ENCODE measurements at regions not wholly inside any gene's neighbourhood (a gene's known extent, or its start where the extent isn't known, plus 50 kb on each side); places are given as distances from the start of the nearest gene placed in this dataset.
A peak's percentile ranks its signal among the peaks of the same experiment; 100 is the strongest.
"Not testable (repeated sequence)": the region's sequence is repeated elsewhere in the genome, so short reads cannot be mapped to it uniquely, and the experiment has no call there.

DNA sequence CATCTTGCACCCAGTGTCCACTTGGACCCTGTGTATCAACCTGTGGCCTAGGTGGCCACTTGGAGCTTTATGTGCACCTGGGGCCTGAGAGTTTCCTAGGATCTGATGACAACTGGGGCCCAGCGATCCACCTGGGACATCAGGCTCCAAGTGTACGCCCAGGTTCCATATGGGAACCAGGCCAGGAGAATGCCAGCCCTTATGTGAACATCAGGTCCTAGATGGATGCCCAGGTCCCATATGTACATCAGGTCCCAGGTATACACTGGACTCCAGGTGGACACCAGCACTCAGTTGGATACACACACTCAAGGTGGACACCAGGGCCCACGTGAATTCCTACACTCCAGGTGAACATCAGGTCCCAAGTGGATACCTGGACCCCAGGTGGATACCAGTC, 198.8 kb downstream of the POTEM start:
- H2AFZ ChIP-seq (ENCODE audit: low read depth, low read length); H3K9ac ChIP-seq (ENCODE audit: insufficient read depth in 1 of 2, low read depth in 2 of 2, low read length in 2 of 2); H3K9me1 ChIP-seq (ENCODE audit: control insufficient read depth, insufficient read depth, low read length); H3K36me3 ChIP-seq (ENCODE audit: control insufficient read depth, insufficient read depth, low read length); POLR2A ChIA-PET; H4K20me1 ChIP-seq (replicated peaks; ENCODE audit: control insufficient read depth, insufficient read depth, low read length); in situ Hi-C loops (cut with MboI); BruUV-seq (replicated peaks); H3K27ac ChIP-seq (ENCODE audit: extremely low read depth, low read depth, low read length); H3K4me2 ChIP-seq (ENCODE audit: insufficient read depth, low read length); H3K4me3 ChIP-seq; H3K27me3 ChIP-seq (ENCODE audit: control insufficient read depth in 2 of 2, insufficient read depth in 2 of 2, low read length in 2 of 2); FAIRE-seq; H3K79me2 ChIP-seq (ENCODE audit: control insufficient read depth, insufficient read depth, low read length); CTCF ChIA-PET (ENCODE audit: low intra/inter-chr PET ratio); ATAC-seq; DNase-seq (ENCODE audit: extremely low read depth in 1 of 4, low spot score in 3 of 4); H3K9me3 ChIP-seq (replicated peaks; ENCODE audit: control insufficient read depth, insufficient read depth, low read depth, low read length); intact Hi-C loops (cut with micrococcal nuclease); H3K4me1 ChIP-seq (replicated peaks in 1 of 2; ENCODE audit: control insufficient read depth in 2 of 2, insufficient read depth in 2 of 2, low read length in 2 of 2): not testable (repeated sequence)
- 7% methylated on average over 3 of the region's 3 CpGs for WGBS (ENCODE audit: insufficient coverage, low coverage, missing lambda C conversion rate)

DNA sequence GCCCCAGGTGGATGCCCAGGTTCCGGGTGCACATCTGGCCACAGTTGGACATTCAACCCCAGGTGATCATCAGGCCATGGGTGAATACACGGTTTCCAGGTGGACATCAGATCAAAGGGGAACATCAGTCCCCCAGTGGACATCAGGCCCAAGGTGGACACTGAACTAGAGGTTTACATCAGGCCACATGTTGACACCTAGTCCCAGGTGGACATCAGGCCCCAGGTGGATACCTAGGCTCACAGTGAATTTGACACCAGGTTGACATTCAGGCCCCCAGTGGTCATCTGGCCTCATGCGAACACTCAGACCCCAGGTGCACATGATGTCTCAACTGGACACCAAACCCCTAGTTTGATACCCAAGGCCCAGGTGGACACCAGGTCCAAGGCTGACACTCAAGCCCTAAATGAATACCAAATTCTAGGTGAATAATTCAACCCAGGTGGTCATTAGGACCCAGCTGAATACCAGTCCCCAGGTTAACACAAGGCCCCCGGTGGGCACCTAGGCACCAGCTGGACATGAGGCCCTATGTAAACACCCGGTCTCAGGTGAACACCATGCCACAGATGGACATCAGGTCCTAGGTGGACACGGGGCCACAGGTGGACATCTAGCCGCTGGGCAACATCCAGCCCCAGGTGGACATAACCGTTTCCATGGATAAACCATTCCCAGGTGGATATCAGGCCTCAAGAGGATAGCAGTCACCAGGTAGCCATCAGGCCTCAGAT, 200.4 kb downstream of the POTEM start:
- H3K36me3 ChIP-seq (ENCODE audit: control insufficient read depth, insufficient read depth, low read length); H3K9me3 ChIP-seq (replicated peaks; ENCODE audit: control insufficient read depth, insufficient read depth, low read depth, low read length); H3K4me1 ChIP-seq (replicated peaks in 1 of 2; ENCODE audit: control insufficient read depth in 2 of 2, insufficient read depth in 2 of 2, low read length in 2 of 2); POLR2A ChIA-PET; intact Hi-C loops (cut with micrococcal nuclease); DNase-seq (ENCODE audit: extremely low read depth in 1 of 4, low spot score in 3 of 4); H3K79me2 ChIP-seq (ENCODE audit: control insufficient read depth, insufficient read depth, low read length); H4K20me1 ChIP-seq (replicated peaks; ENCODE audit: control insufficient read depth, insufficient read depth, low read length); H3K4me3 ChIP-seq; H3K27me3 ChIP-seq (ENCODE audit: control insufficient read depth in 2 of 2, insufficient read depth in 2 of 2, low read length in 2 of 2); H3K9me1 ChIP-seq (ENCODE audit: control insufficient read depth, insufficient read depth, low read length); FAIRE-seq; in situ Hi-C loops (cut with MboI); H3K9ac ChIP-seq (ENCODE audit: insufficient read depth in 1 of 2, low read depth in 2 of 2, low read length in 2 of 2); H3K27ac ChIP-seq (ENCODE audit: extremely low read depth, low read depth, low read length); BruUV-seq (replicated peaks); H2AFZ ChIP-seq (ENCODE audit: low read depth, low read length); CTCF ChIA-PET (ENCODE audit: low intra/inter-chr PET ratio); ATAC-seq; H3K4me2 ChIP-seq (ENCODE audit: insufficient read depth, low read length): not testable (repeated sequence)
- 3% methylated on average over 8 of the region's 8 CpGs for WGBS (ENCODE audit: insufficient coverage, low coverage, missing lambda C conversion rate)

DNA sequence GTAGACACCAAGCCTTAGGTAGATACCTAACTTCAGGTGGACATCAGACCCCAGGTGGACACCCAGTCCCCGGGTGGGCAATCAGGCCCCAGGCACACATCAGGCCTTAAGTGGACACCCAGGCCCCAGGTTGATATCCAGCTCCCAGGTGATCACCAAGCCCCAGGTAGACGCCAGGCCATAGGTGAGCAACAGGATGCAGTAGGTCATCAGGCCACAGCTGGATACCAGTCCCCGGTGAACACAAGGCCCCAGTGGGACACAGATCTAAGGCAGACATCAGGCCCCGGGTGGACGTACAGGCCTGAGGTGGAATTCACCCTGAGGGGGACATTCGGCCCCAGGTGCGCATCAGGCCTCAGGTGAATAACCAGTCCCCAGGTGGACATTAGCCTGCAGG, 201.0 kb downstream of the POTEM start:
- H3K9me3 ChIP-seq (replicated peaks; ENCODE audit: control insufficient read depth, insufficient read depth, low read depth, low read length); H4K20me1 ChIP-seq (replicated peaks; ENCODE audit: control insufficient read depth, insufficient read depth, low read length); BruUV-seq (replicated peaks); H3K27me3 ChIP-seq (ENCODE audit: control insufficient read depth in 2 of 2, insufficient read depth in 2 of 2, low read length in 2 of 2); H3K4me1 ChIP-seq (replicated peaks in 1 of 2; ENCODE audit: control insufficient read depth in 2 of 2, insufficient read depth in 2 of 2, low read length in 2 of 2); H3K79me2 ChIP-seq (ENCODE audit: control insufficient read depth, insufficient read depth, low read length); FAIRE-seq; in situ Hi-C loops (cut with MboI); H2AFZ ChIP-seq (ENCODE audit: low read depth, low read length); DNase-seq (ENCODE audit: extremely low read depth in 1 of 4, low spot score in 3 of 4); H3K36me3 ChIP-seq (ENCODE audit: control insufficient read depth, insufficient read depth, low read length); POLR2A ChIA-PET; H3K9me1 ChIP-seq (ENCODE audit: control insufficient read depth, insufficient read depth, low read length); ATAC-seq; intact Hi-C loops (cut with micrococcal nuclease); H3K9ac ChIP-seq (ENCODE audit: insufficient read depth in 1 of 2, low read depth in 2 of 2, low read length in 2 of 2); CTCF ChIA-PET (ENCODE audit: low intra/inter-chr PET ratio); H3K4me3 ChIP-seq; H3K4me2 ChIP-seq (ENCODE audit: insufficient read depth, low read length); H3K27ac ChIP-seq (ENCODE audit: extremely low read depth, low read depth, low read length): not testable (repeated sequence)
- WGBS (ENCODE audit: insufficient coverage, low coverage, missing lambda C conversion rate), result 6% methylated on average over 7 of the region's 7 CpGs

DNA sequence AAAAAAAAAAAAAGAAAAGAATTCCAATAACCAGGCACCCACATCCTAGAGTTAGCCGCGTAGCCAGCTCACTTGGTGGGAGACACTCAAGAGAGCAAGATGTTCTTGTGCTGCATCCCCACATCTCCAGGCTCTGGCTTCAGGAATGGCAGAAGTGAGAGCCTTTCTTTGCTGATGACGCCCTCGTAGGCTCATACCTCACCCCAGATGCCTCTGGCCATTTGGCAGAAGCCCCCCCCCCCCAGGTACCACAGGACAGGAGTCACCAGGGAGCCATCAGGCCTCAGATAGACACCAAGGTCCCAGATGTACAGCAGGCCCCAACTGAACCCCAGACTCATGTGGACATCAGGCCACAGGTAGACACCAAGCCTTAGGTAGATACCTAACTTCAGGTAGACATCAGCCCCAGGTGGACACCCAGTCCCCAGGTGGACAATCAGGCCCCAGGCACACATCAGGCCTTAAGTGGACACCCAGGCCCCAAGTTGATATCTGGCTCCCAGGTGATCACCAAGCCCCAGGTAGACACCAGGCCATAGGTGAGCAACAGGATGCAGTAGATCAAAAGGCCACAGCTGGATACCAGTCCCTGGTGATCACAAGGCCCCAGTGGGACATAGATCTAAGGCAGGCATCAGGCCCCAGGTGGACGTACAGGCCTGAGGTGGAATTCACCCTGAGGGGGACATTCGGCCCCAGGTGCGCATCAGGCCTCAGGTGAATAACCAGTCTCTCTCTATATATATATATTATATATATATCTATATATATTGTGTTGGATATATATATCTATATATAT, 202.5 kb downstream of the POTEM start:
- ATAC-seq; BruUV-seq (replicated peaks); H3K79me2 ChIP-seq (ENCODE audit: control insufficient read depth, insufficient read depth, low read length); H3K9me3 ChIP-seq (replicated peaks; ENCODE audit: control insufficient read depth, insufficient read depth, low read depth, low read length); H4K20me1 ChIP-seq (replicated peaks; ENCODE audit: control insufficient read depth, insufficient read depth, low read length); H3K9ac ChIP-seq (ENCODE audit: insufficient read depth in 1 of 2, low read depth in 2 of 2, low read length in 2 of 2); POLR2A ChIA-PET; H3K4me2 ChIP-seq (ENCODE audit: insufficient read depth, low read length); H3K27ac ChIP-seq (ENCODE audit: extremely low read depth, low read depth, low read length); H3K4me3 ChIP-seq; H3K36me3 ChIP-seq (ENCODE audit: control insufficient read depth, insufficient read depth, low read length); FAIRE-seq; H2AFZ ChIP-seq (ENCODE audit: low read depth, low read length); in situ Hi-C loops (cut with MboI); H3K4me1 ChIP-seq (replicated peaks in 1 of 2; ENCODE audit: control insufficient read depth in 2 of 2, insufficient read depth in 2 of 2, low read length in 2 of 2); CTCF ChIA-PET (ENCODE audit: low intra/inter-chr PET ratio); H3K9me1 ChIP-seq (ENCODE audit: control insufficient read depth, insufficient read depth, low read length); intact Hi-C loops (cut with micrococcal nuclease); H3K27me3 ChIP-seq (ENCODE audit: control insufficient read depth in 2 of 2, insufficient read depth in 2 of 2, low read length in 2 of 2): not testable (repeated sequence)
- peak in 3 of 4 experiments; percentile 0 to 2 (median 2) for DNase-seq (ENCODE audit: extremely low read depth in 1 of 4, low spot score in 3 of 4)
- WGBS (ENCODE audit: insufficient coverage, low coverage, missing lambda C conversion rate), result 26% methylated on average over 5 of the region's 7 CpGs
